Bronchial epithelial cell (primary cell): ENCODE measurements at regions not wholly inside any gene's neighbourhood (a gene's known extent, or its start where the extent isn't known, plus 50 kb on each side); places are given as distances from the start of the nearest gene placed in this dataset.

Experiments used
- DNase-seq: peaks from one replicate; pipeline ENCODE4 v3.0.0-alpha.2; 2010; ENCODE audit warnings: low read depth
- FAIRE-seq: peaks from 2 replicates; lab custom pipeline; 2011; peaks lifted over from hg19 to GRCh38; lab: Jason Lieb, UNC
- H3K27me3 ChIP-seq: 2 replicates; pipeline ENCODE4 v1.5.1; 2011; ENCODE audit warnings: low read length; ENCODE audit not compliant: control insufficient read depth, insufficient read depth
- H3K36me3 ChIP-seq: 2 replicates; pipeline ENCODE4 v1.5.1; 2011; ENCODE audit warnings: low read length; ENCODE audit not compliant: control insufficient read depth, insufficient read depth
- H3K4me3 ChIP-seq: 2 replicates; pipeline ENCODE4 v1.5.1; 2011; ENCODE audit warnings: mild to moderate bottlenecking, low read depth, low read length, control low read depth
- TF ChIP-seq, protein P1 (sequence below): IDR thresholded peaks from 2 replicates; pipeline ENCODE4 v1.5.1; 2011; ENCODE audit warnings: mild to moderate bottlenecking, moderate library complexity, low read length, control low read depth, inconsistent platforms; ENCODE audit not compliant: insufficient read depth, severe bottlenecking

DNA sequence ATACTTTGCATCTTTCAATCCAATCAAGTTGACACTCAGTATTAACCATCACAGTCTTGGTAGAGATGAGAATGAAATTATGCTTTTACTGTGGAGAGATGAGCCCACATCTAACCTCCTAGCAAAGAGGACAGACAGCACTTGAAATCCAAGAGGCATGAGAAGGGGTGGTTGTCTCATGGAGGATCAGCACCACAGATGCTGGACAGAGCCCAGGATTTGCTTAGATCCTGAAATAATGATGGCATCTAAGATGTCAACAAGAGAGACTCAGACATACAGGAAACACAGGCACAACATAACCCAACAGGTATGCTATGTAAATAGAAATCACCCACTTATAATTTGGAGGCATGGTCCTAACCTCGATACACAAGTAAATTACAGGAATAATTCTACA, 74.3 kb upstream of the VCX2 start:
- DNase-seq (no peak), FAIRE-seq (no peak)
- Histone ChIP-seq H3K36me3 (no peaks in the 10 kb centered on the region), H3K27me3 (no peaks in the 10 kb centered on the region), H3K4me3 (no peak overlapping the region)
- TF ChIP-seq, protein P1, sequence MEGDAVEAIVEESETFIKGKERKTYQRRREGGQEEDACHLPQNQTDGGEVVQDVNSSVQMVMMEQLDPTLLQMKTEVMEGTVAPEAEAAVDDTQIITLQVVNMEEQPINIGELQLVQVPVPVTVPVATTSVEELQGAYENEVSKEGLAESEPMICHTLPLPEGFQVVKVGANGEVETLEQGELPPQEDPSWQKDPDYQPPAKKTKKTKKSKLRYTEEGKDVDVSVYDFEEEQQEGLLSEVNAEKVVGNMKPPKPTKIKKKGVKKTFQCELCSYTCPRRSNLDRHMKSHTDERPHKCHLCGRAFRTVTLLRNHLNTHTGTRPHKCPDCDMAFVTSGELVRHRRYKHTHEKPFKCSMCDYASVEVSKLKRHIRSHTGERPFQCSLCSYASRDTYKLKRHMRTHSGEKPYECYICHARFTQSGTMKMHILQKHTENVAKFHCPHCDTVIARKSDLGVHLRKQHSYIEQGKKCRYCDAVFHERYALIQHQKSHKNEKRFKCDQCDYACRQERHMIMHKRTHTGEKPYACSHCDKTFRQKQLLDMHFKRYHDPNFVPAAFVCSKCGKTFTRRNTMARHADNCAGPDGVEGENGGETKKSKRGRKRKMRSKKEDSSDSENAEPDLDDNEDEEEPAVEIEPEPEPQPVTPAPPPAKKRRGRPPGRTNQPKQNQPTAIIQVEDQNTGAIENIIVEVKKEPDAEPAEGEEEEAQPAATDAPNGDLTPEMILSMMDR: no peak

DNA sequence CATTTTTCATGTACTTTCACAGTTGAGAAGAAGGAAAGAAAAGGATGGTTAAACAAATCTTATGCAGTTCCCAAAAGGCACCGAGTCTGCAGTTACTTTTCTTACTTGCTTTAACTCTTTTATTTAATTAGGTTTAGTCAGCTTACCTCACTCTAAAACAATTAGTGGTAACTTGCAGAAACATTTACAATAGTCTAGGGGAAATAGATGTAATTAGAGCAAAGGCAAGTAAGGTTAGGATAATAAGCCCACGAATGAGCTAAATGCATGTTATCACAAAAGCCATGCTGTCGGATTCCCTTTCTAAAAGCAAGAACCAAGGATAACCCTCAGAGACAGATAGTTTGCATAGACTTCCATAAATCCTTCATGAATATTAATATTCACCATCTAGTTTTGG, 82.0 kb upstream of the VCX2 start:
- TF ChIP-seq, protein P1: no peak
- no peak for DNase-seq
- H3K27me3 ChIP-seq: no peaks in the 10 kb centered on the region
- H3K4me3 ChIP-seq: no peak overlapping the region
- no peaks in the 10 kb centered on the region for H3K36me3 ChIP-seq
- no peak for FAIRE-seq

GRCh38 chrX:8254401-8254800, 83.3 kb upstream of the VCX2 start:
- DNase-seq (no peak), FAIRE-seq (no peak)
- no peaks in the 10 kb centered on the region for H3K27me3 ChIP-seq
- no peaks in the 10 kb centered on the region for H3K36me3 ChIP-seq
- H3K4me3 ChIP-seq: no peak overlapping the region
- TF ChIP-seq, protein P1: no peak

DNA sequence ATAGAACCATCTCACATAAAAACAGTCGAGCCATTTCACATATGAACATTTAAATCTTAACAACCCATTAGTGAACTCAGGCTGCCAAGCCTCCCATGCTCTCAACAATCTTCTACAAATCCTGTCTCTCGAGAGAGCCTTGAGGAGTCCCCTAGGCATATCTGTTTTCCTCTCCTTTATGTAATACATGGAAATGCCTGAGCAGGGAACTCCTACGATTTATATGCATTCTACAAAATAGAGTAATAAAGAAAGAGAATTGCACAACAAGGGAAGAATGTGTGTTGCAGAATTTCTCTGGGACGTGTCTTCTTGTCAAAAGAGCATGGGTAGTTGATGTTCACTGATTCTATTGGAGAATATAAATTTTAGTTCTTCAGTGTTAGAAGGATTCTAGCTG, 101.8 kb upstream of the VCX2 start:
- no peak overlapping the region for H3K4me3 ChIP-seq
- DNase-seq (no peak), FAIRE-seq (no peak)
- H3K27me3 ChIP-seq: no peaks in the 10 kb centered on the region
- no peaks in the 10 kb centered on the region for H3K36me3 ChIP-seq
- TF ChIP-seq, protein P1: no peak

- H3K36me3 ChIP-seq: no peaks in the 10 kb centered on the region
- DNase-seq: peak; percentile 84
- H3K4me3 ChIP-seq: no peak overlapping the region
- no peak for FAIRE-seq
- H3K27me3 ChIP-seq: no peaks in the 10 kb centered on the region
- TF ChIP-seq, protein P1: no peak
These were observed 102.4 kb upstream of the VCX2 start for GRCh38 chrX:8273451-8273895.

GRCh38 chrX:8274170-8274569, 103.1 kb upstream of the VCX2 start:
- FAIRE-seq (no peak), DNase-seq (peak; percentile 52)
- no peak overlapping the region for H3K4me3 ChIP-seq

More at GRCh38 chrX:8274170-8274569, 103.1 kb upstream of the VCX2 start:
- H3K36me3 ChIP-seq: no peaks in the 10 kb centered on the region
- TF ChIP-seq, protein P1: no peak
- H3K27me3 ChIP-seq: no peaks in the 10 kb centered on the region
